Neural cell (in vitro differentiated cells): ENCODE measurements at regions not wholly inside any gene's neighbourhood (a gene's known extent, or its start where the extent isn't known, plus 50 kb on each side); places are given as distances from the start of the nearest gene placed in this dataset.

Source experiments
- H2AFZ ChIP-seq: fragments of 200-600, 300-800 bp; sonication (generic), shearing (Covaris generic); 2 replicates; pipeline ENCODE4 v1.6.0; 2014; ENCODE audit warnings: low read depth, mild to moderate bottlenecking, antibody characterized with exemption, low read length, moderate library complexity
- H3F3A ChIP-seq: fragments of 200-600 bp; shearing (Covaris generic); 2 replicates; pipeline ENCODE4 v1.6.1; 2016; ENCODE audit warnings: mild to moderate bottlenecking, moderate library complexity, mixed read lengths, antibody characterized with exemption, low read length; ENCODE audit not compliant: insufficient read depth, poor library complexity, severe bottlenecking
- H3K27ac ChIP-seq: fragments of 200-600, 300-800 bp; sonication (generic), shearing (Covaris generic); 2 replicates; pipeline ENCODE4 v1.5.1; 2014; ENCODE audit warnings: mild to moderate bottlenecking, low read length, moderate library complexity
- H3K27me3 ChIP-seq: fragments of 300-800, 200-600 bp; sonication (generic), shearing (Covaris generic); 2 replicates; pipeline ENCODE4 v1.6.0; 2014; ENCODE audit warnings: mild to moderate bottlenecking, low read depth, low read length, moderate library complexity; ENCODE audit not compliant: insufficient read depth
- H3K36me3 ChIP-seq: fragments of 300-800, 200-600 bp; sonication (generic), shearing (Covaris generic); 2 replicates; pipeline ENCODE4 v1.5.1; 2014; ENCODE audit warnings: mild to moderate bottlenecking, antibody characterized with exemption, low read length, moderate library complexity; ENCODE audit not compliant: insufficient read depth
- H3K4me2 ChIP-seq: fragments of 300-800, 200-600 bp; sonication (generic), shearing (Covaris generic); 2 replicates; pipeline ENCODE4 v1.6.0; 2014; ENCODE audit warnings: mild to moderate bottlenecking, low read length
- H3K4me3 ChIP-seq: fragments of 300-800, 200-600 bp; sonication (generic), shearing (Covaris generic); 2 replicates; pipeline ENCODE4 v1.5.1; 2014; ENCODE audit warnings: mild to moderate bottlenecking, low read length, moderate library complexity
- H3K79me2 ChIP-seq: fragments of 200-600 bp; shearing (Covaris generic); replicated peaks from 2 replicates; pipeline ENCODE4 v1.6.0; 2014; ENCODE audit warnings: mild to moderate bottlenecking, low read length, moderate library complexity; ENCODE audit not compliant: insufficient read depth
- H3K9ac ChIP-seq: fragments of 300-800, 200-600 bp; sonication (generic), shearing (Covaris generic); 2 replicates; pipeline ENCODE4 v1.6.1; 2016; ENCODE audit warnings: mild to moderate bottlenecking, low read length, mixed read lengths
- H3K9me2 ChIP-seq: fragments of 200-600 bp; shearing (Covaris generic); 2 replicates; pipeline ENCODE4 v1.6.1; 2016; ENCODE audit warnings: mild to moderate bottlenecking, low read length, mixed read lengths; ENCODE audit not compliant: insufficient read depth
- H3K9me3 ChIP-seq: fragments of 200-600, 300-800 bp; sonication (generic), shearing (Covaris generic); 2 replicates; pipeline ENCODE4 v1.6.1; 2016; ENCODE audit warnings: mild to moderate bottlenecking, mixed run types, low read length, moderate library complexity, mixed read lengths
- H4K20me1 ChIP-seq: fragments of 200-600 bp; shearing (Covaris generic); 2 replicates; pipeline ENCODE4 v1.6.1; 2016; ENCODE audit warnings: mild to moderate bottlenecking, mixed run types; ENCODE audit not compliant: insufficient read depth
- EP300 ChIP-seq: fragments of 450-650 bp; conservative IDR thresholded peaks from 2 replicates; pipeline ENCODE4 v1.6.1; 2014; ENCODE audit warnings: antibody characterized with exemption, mild to moderate bottlenecking, moderate library complexity; ENCODE audit not compliant: poor library complexity, severe bottlenecking
- EZH2 ChIP-seq: fragments of 200-600, 300-800 bp; shearing (Covaris generic), sonication (generic); IDR thresholded peaks from 2 replicates; pipeline ENCODE4 v1.6.1; 2014; ENCODE audit warnings: antibody characterized with exemption, low read length, borderline replicate concordance, mild to moderate bottlenecking; ENCODE audit not compliant: insufficient read depth, poor library complexity, severe bottlenecking
- MXI1 ChIP-seq: fragments of 450-650 bp; conservative IDR thresholded peaks from 2 replicates; pipeline ENCODE4 v1.6.1; 2014; ENCODE audit warnings: antibody characterized with exemption, mild to moderate bottlenecking; ENCODE audit not compliant: poor library complexity, severe bottlenecking
- POLR2AphosphoS5 ChIP-seq: IDR thresholded peaks from 2 replicates; pipeline ENCODE4 v1.6.1; 2012
- RAD21 ChIP-seq: fragments of 450-650 bp; conservative IDR thresholded peaks from 2 replicates; pipeline ENCODE4 v1.6.1; 2014; ENCODE audit warnings: antibody characterized with exemption, mild to moderate bottlenecking, moderate library complexity
- SMC3 ChIP-seq: fragments of 450-650 bp; conservative IDR thresholded peaks from 2 replicates; pipeline ENCODE4 v1.6.1; 2014; ENCODE audit warnings: antibody characterized with exemption, mild to moderate bottlenecking, moderate library complexity; ENCODE audit not compliant: poor library complexity
- TAF1 ChIP-seq: IDR thresholded peaks from 2 replicates; pipeline ENCODE4 v1.6.1; 2012; ENCODE audit warnings: low read depth
- TF ChIP-seq, protein P1 (sequence below): fragments of 450-650 bp; IDR thresholded peaks from 2 replicates; pipeline ENCODE4 v1.5.1; 2014; ENCODE audit warnings: antibody characterized with exemption, mild to moderate bottlenecking, moderate library complexity; ENCODE audit not compliant: poor library complexity, severe bottlenecking
- TF ChIP-seq, protein P2 (sequence below): IDR thresholded peaks from 2 replicates; pipeline ENCODE4 v1.6.1; 2012; ENCODE audit warnings: borderline replicate concordance

DNA sequence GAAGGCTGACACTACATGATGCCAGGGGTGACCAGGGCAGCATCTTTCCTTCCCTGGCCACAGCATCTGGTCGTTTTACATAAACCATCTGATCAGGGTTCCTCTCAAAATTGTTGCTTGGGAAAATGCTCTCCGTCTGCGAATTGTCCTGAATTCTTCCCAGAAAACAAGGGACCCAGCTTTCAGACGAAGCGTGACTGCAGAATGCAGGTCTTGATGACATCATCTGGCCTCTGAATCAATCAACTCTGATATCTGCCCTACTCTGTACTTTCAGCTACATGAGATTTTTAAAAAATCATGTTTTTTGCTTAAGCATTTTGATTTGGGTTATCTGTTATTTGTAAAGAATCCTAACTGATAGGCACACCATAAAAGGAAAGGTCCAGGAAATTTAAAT lies 246.6 kb upstream of the IRS2 start:
- Histone ChIP-seq H3K36me3 (no peaks in the 10 kb centered on the region), H3K9me3 (no peaks in the 10 kb centered on the region), H2AFZ (no peak overlapping the region), H3K27me3 (no peaks in the 10 kb centered on the region), H3K27ac (no peak overlapping the region), H4K20me1 (no peaks in the 10 kb centered on the region), H3K9me2 (no peaks in the 10 kb centered on the region), H3K4me2 (no peak overlapping the region), H3K9ac (no peak overlapping the region), H3K4me3 (no peak overlapping the region), H3K79me2 (no peaks in the 10 kb centered on the region), H3F3A (no peaks in the 10 kb centered on the region)
- TF ChIP-seq TAF1, result no peak
- no peak for TF ChIP-seq MXI1
- TF ChIP-seq RAD21, result no peak
- TF ChIP-seq EZH2, result no peak

DNA sequence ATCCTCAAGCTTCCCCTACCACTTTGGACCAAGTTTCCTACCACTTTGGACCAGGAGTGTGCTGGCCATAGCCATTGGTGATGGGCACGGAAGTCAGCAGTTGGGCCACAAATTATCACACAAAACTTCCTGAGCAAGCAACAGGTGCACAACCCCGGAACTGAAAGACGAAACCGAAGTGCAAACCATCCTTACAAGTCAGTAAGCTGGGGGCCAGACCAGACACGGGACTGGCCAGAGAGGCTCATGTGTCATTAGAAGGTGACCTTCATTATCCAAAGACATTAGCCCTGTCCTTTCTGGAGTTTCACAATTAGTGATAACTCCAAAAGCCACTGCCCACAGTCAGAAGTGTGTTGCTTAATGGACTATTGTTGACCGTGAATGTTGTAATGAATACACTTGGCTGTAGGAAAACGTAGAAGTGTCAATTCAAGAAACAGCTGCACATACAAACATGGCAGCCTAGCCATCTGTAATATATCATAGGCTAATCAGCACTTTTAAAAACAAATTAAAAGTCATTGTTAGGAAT lies 244.1 kb upstream of the IRS2 start:
- Histone ChIP-seq H2AFZ (no peak overlapping the region), H3F3A (no peaks in the 10 kb centered on the region), H3K9me2 (no peaks in the 10 kb centered on the region), H3K27ac (no peak overlapping the region), H3K9me3 (no peaks in the 10 kb centered on the region), H3K36me3 (no peaks in the 10 kb centered on the region), H3K9ac (no peak overlapping the region), H3K4me3 (no peak overlapping the region), H3K27me3 (no peaks in the 10 kb centered on the region), H3K4me2 (no peak overlapping the region), H4K20me1 (no peaks in the 10 kb centered on the region), H3K79me2 (no peaks in the 10 kb centered on the region)
- TF ChIP-seq EZH2 (no peak), TAF1 (no peak), EP300 (no peak), RAD21 (no peak), POLR2AphosphoS5 (no peak), SMC3 (no peak), MXI1 (no peak)
- TF ChIP-seq, protein P1, sequence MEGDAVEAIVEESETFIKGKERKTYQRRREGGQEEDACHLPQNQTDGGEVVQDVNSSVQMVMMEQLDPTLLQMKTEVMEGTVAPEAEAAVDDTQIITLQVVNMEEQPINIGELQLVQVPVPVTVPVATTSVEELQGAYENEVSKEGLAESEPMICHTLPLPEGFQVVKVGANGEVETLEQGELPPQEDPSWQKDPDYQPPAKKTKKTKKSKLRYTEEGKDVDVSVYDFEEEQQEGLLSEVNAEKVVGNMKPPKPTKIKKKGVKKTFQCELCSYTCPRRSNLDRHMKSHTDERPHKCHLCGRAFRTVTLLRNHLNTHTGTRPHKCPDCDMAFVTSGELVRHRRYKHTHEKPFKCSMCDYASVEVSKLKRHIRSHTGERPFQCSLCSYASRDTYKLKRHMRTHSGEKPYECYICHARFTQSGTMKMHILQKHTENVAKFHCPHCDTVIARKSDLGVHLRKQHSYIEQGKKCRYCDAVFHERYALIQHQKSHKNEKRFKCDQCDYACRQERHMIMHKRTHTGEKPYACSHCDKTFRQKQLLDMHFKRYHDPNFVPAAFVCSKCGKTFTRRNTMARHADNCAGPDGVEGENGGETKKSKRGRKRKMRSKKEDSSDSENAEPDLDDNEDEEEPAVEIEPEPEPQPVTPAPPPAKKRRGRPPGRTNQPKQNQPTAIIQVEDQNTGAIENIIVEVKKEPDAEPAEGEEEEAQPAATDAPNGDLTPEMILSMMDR, result no peak
- TF ChIP-seq, protein P2, sequence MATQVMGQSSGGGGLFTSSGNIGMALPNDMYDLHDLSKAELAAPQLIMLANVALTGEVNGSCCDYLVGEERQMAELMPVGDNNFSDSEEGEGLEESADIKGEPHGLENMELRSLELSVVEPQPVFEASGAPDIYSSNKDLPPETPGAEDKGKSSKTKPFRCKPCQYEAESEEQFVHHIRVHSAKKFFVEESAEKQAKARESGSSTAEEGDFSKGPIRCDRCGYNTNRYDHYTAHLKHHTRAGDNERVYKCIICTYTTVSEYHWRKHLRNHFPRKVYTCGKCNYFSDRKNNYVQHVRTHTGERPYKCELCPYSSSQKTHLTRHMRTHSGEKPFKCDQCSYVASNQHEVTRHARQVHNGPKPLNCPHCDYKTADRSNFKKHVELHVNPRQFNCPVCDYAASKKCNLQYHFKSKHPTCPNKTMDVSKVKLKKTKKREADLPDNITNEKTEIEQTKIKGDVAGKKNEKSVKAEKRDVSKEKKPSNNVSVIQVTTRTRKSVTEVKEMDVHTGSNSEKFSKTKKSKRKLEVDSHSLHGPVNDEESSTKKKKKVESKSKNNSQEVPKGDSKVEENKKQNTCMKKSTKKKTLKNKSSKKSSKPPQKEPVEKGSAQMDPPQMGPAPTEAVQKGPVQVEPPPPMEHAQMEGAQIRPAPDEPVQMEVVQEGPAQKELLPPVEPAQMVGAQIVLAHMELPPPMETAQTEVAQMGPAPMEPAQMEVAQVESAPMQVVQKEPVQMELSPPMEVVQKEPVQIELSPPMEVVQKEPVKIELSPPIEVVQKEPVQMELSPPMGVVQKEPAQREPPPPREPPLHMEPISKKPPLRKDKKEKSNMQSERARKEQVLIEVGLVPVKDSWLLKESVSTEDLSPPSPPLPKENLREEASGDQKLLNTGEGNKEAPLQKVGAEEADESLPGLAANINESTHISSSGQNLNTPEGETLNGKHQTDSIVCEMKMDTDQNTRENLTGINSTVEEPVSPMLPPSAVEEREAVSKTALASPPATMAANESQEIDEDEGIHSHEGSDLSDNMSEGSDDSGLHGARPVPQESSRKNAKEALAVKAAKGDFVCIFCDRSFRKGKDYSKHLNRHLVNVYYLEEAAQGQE, result no peak
